ENCODE measurements at regions not wholly inside any gene's neighbourhood (a gene's known extent, or its start where the extent isn't known, plus 50 kb on each side); places are given as distances from the start of the nearest gene placed in this dataset.
"Not testable (repeated sequence)": the region's sequence is repeated elsewhere in the genome, so short reads cannot be mapped to it uniquely, and the experiment has no call there.

DNA sequence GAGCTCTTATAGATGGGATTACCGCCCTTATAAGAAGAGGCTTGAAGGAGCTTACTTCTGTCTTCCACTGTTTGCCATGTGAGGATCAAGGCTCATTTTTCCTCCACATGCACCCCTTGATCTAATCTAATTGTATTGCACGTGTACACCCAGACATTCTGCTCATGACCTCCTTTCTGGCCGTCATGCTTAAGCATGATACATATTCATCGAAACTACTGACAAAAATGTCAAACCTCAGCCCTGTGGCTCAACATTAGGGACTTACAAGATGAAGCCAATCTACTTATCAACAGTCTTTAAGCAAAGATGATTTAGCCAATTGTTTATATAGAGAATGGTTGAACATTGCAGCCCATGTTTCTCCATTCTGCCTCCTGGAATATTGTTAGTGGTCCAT lies 127.6 kb downstream of the XCL2 start:
- no peak for DNase-seq

DNA sequence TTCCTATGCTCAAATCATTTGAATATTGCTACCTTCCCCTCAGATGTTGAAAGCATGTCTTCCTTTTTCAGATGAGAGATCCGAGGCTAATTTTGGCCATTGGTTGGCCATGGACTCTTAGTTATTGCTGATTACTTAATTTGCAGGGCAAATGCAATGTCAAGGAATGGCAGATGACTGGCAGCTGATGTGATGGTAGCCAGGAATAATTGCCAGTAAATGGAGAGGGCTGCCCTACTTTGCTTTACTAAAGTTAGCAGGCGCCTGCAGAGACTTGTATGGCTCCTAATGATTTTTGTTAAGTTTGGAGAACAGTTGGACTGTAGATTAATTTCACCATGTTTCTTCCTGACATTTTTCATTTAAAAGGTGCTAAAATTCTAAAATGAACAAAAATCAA lies 128.9 kb downstream of the XCL2 start:
- no peak for DNase-seq

DNA sequence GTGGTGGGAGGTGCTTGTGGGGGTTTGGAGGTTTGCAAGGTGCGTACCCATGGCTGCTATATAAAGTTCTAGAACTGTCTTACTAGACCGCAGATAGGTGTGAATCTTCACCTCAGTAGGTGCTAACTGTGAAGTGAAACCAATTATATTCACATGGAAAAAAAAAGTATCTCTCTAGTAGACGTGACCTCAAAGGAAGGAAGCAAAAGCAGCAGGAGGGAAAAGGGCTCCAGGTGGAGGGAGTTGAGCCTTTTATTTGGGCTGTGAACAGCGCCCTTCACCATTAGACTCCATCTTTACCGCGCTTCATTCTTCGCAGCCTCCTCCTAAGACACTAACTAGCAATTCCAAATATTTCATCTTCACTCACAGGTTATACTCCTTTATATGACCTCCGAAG lies 129.8 kb downstream of the TBX19 start:
- DNase-seq, result no peak

GRCh38 chr1:168408884-168409283 lies 128.2 kb downstream of the TBX19 start:
- DNase-seq, result peak; percentile 62

GRCh38 chr1:168408539-168408865 lies 127.8 kb downstream of the TBX19 start:
- no peak for DNase-seq

- no peak for DNase-seq
Measured at GRCh38 chr1:168407832-168408538, 127.3 kb downstream of the TBX19 start.

DNA sequence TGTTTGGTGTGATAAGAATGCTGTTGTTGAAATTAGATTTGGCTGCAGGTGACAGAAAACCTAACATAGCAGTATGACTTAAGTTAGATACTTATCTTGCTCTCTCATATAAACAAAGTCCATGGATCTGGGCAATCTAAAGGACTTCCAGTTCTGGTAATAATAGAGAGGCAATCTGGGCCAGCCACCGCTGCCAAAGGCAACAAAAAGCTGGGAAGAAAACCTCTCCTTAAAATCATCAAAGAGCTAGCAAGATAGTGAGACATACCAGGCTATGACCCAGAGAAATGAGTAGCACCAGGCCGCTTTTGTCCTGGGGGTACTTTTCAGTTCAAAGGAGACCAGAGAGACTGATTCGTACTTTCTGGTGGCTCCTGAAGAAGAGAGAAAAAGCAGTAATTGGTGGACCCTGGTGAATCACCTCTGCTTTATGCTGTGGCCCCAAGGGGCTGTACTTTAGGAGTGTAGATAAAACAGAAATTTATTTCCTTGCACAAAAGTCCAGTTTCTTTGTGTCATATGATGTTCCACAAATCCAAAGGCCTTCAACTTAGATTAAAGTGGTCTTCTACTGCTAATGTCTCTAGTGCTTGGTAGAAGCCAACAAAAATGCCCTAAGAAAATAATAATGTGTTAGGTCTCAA lies 125.4 kb downstream of the TBX19 start:
- no peak for DNase-seq

- no peak for DNase-seq
Measured at GRCh38 chr1:168403140-168403539, 122.5 kb downstream of the TBX19 start.

- not testable (repeated sequence) for DNase-seq
Measured at GRCh38 chr1:168402466-168402865, 121.8 kb downstream of the TBX19 start.

- DNase-seq, result no peak
Measured at GRCh38 chr1:168401341-168401740, 120.7 kb downstream of the TBX19 start.

GRCh38 chr1:168400139-168400538 lies 119.5 kb downstream of the TBX19 start:
- DNase-seq, result no peak

- DNase-seq, result no peak
Measured at GRCh38 chr1:168397806-168398205, 117.1 kb downstream of the TBX19 start.

GRCh38 chr1:168396940-168397684 lies 116.4 kb downstream of the TBX19 start:
- DNase-seq, result no peak

GRCh38 chr1:168396508-168396907 lies 115.8 kb downstream of the TBX19 start:
- DNase-seq, result no peak

DNA sequence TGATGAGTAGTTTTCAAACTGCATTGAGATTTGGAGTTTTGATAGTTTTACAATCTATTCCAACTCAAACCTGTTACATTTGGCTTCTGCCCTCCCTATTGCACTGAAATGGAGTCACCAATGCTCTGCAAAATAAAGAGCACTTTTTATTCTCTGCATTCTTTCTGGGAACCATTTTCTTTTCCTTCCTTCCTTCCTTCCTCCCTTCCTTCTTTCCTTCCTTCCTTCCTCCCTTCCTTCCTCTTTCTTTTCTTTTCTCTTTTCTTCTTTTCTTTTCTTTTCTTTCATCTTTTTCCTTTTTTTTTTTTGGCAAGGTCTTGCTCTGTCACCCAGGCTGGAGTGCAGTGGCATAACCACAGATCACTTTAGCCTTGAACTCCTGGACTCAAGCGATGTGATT lies 114.2 kb downstream of the TBX19 start:
- DNase-seq, result no peak

- DNase-seq, result no peak
Measured at GRCh38 chr1:168392958-168393549, 112.4 kb downstream of the TBX19 start.

DNA sequence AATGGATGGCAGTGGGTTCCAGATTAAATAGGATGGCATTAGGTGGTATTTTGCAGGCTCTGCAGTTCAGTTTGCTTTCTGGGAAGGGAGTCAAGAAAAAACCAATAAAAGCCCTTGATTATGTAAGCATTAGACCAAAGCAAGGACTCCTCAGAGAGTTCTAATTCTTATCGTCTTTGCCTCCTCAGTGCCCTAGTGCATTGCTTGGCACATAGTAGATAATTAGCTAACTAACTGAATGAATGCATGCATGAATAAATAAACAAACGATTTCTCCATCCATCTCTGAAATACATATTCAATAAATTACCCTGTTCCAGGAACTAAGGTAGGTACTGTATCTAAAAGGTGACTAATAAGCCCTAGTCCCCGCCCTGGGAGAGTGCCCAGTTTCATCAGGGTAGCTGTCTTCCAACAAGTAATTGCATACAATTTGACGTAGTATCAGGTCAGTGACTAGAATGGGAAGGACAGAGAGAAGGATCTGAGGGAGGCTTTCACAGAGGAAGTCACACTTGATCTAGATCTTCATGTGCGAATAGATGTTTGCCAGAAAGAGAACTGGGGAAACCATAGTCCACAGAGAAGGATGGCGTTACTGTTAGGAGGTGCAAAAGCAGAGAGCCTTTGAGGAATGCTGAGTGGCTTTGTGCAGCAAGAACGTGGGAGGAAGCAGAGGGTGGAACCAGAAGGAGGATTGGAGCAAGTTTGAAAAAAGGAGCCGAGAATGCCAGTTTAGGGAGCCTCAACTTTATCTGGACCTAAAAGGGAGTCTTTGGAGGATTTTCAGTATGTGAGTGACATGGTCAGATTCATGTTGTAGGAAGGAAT lies 111.4 kb downstream of the TBX19 start:
- DNase-seq, result no peak

DNA sequence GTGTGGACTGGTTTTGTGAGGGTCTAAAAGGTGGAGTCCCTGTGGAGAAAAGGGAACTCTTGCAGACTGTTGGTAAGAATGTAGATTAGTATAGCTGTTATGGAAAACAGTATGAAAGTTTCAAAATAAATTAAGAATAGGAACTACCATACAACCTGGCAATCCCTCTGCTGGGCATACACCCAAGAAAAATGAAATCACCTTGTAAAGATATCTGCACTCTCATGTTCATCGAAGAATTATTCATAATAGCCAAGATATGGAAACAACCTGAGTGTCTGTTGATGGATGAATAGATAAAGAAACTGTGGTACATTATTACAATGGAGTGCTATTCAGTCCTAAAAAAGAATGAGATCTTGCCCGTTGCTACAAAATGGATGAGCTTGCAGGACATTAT lies 109.6 kb downstream of the TBX19 start:
- no peak for DNase-seq

GRCh38 chr1:168387781-168388760 lies 107.4 kb downstream of the TBX19 start:
- no peak for DNase-seq

- no peak for DNase-seq
Measured at GRCh38 chr1:168386949-168387586, 106.4 kb downstream of the TBX19 start.

DNA sequence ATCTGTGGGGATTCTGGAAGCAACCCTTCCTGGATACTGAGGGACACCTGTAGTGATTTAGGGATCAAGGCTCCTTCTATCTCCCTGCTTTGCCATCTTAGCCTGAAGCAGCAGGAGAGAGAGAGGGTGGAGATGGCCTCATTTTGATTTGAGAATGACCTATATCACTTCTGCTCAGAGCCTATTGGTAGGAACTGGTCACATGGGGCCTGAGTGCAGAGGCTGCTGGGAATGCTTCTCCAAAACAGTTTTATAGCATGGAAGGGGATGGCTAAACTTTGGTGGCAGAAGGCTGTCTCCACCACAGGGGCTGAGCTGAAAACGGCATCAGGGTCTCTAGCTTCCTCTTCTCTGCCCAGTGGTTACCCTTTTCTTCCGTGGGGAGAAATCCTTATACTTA lies 105.8 kb downstream of the TBX19 start:
- no peak for DNase-seq

Measured in NK-92 treated with Interleukin-12 subunit alpha and Interleukin-12 subunit beta, amount 100 ng/mL, for 24 hours (cell line).